Mucosa of rectum (tissue), 2 donors: ENCODE measurements at regions not wholly inside any gene's neighbourhood (a gene's known extent, or its start where the extent isn't known, plus 50 kb on each side); places are given as distances from the start of the nearest gene placed in this dataset.
A peak's percentile ranks its signal among the peaks of the same experiment; 100 is the strongest.
"Not testable (repeated sequence)": the region's sequence is repeated elsewhere in the genome, so short reads cannot be mapped to it uniquely, and the experiment has no call there.

Source experiments
- H3K27ac ChIP-seq, 2 donors: one replicate each; pipeline ENCODE4 v1.7.0; 2013; ENCODE audit warnings: inconsistent platforms in 2 of 2, low read depth in 2 of 2, low read length in 2 of 2
- H3K27me3 ChIP-seq, 2 donors: one replicate each; pipeline ENCODE4 v1.7.0; 2013; ENCODE audit warnings: low read length in 2 of 2; ENCODE audit not compliant: control insufficient read depth in 2 of 2, insufficient read depth in 2 of 2
- H3K36me3 ChIP-seq, 2 donors: one replicate each; pipeline ENCODE4 v1.7.0; 2013; ENCODE audit warnings: low read length in 2 of 2; ENCODE audit not compliant: control insufficient read depth in 2 of 2, insufficient read depth in 2 of 2
- H3K4me1 ChIP-seq, 2 donors: one replicate each; pipeline ENCODE4 v1.7.0; 2013; ENCODE audit warnings: low read length in 2 of 2, mild to moderate bottlenecking in 1 of 2; ENCODE audit not compliant: control insufficient read depth in 2 of 2, insufficient read depth in 2 of 2
- H3K4me3 ChIP-seq, 2 donors: one replicate each; pipeline ENCODE4 v1.7.0; 2013; ENCODE audit warnings: low read length in 2 of 2
- H3K9ac ChIP-seq, 2 donors: one replicate each; pipeline ENCODE4 v1.7.0; 2013; ENCODE audit warnings: low read length in 2 of 2, low read depth in 1 of 2, mild to moderate bottlenecking in 1 of 2
- H3K9me3 ChIP-seq, 2 donors: one replicate each; pipeline ENCODE4 v1.7.0; 2013; ENCODE audit warnings: low read length in 2 of 2; ENCODE audit not compliant: control insufficient read depth in 2 of 2
- donor health status: healthy.
- donor health status: Normal muscosa, but diverticular disease.

GRCh38 chr7:150044771-150045170 lies 171.0 kb downstream of the ATP6V0E2 start:
- not testable (repeated sequence) for H3K36me3 ChIP-seq, H3K4me3 ChIP-seq, H3K27me3 ChIP-seq, H3K9me3 ChIP-seq, H3K4me1 ChIP-seq, H3K9ac ChIP-seq, H3K27ac ChIP-seq

GRCh38 chr7:150045596-150045995 lies 171.8 kb downstream of the ATP6V0E2 start:
- not testable (repeated sequence) for H3K9ac ChIP-seq, H3K36me3 ChIP-seq, H3K27ac ChIP-seq, H3K9me3 ChIP-seq, H3K4me1 ChIP-seq, H3K27me3 ChIP-seq, H3K4me3 ChIP-seq

- H3K36me3 ChIP-seq, H3K4me1 ChIP-seq, H3K27me3 ChIP-seq, H3K4me3 ChIP-seq, H3K9ac ChIP-seq, H3K9me3 ChIP-seq, H3K27ac ChIP-seq: not testable (repeated sequence)
These were observed 172.8 kb downstream of the ATP6V0E2 start for GRCh38 chr7:150046290-150047194.

- H3K4me3 ChIP-seq, H3K4me1 ChIP-seq: not testable (repeated sequence)
These were observed 173.6 kb downstream of the ATP6V0E2 start for GRCh38 chr7:150047329-150047728.

GRCh38 chr7:150047772-150048171 lies 174.0 kb downstream of the ATP6V0E2 start:
- not testable (repeated sequence) for H3K27me3 ChIP-seq, H3K4me3 ChIP-seq, H3K9ac ChIP-seq, H3K27ac ChIP-seq, H3K4me1 ChIP-seq, H3K36me3 ChIP-seq, H3K9me3 ChIP-seq

More at GRCh38 chr7:150047329-150047728, 173.6 kb downstream of the ATP6V0E2 start:
- not testable (repeated sequence) for H3K27me3 ChIP-seq, H3K36me3 ChIP-seq, H3K9ac ChIP-seq, H3K9me3 ChIP-seq, H3K27ac ChIP-seq

GRCh38 chr7:150048244-150049011 lies 174.7 kb downstream of the ATP6V0E2 start:
- H3K4me1 ChIP-seq, H3K36me3 ChIP-seq, H3K9me3 ChIP-seq, H3K9ac ChIP-seq, H3K27me3 ChIP-seq, H3K27ac ChIP-seq: not testable (repeated sequence)
- H3K4me3 ChIP-seq: peak overlapping the region; percentile 13 to 23

DNA sequence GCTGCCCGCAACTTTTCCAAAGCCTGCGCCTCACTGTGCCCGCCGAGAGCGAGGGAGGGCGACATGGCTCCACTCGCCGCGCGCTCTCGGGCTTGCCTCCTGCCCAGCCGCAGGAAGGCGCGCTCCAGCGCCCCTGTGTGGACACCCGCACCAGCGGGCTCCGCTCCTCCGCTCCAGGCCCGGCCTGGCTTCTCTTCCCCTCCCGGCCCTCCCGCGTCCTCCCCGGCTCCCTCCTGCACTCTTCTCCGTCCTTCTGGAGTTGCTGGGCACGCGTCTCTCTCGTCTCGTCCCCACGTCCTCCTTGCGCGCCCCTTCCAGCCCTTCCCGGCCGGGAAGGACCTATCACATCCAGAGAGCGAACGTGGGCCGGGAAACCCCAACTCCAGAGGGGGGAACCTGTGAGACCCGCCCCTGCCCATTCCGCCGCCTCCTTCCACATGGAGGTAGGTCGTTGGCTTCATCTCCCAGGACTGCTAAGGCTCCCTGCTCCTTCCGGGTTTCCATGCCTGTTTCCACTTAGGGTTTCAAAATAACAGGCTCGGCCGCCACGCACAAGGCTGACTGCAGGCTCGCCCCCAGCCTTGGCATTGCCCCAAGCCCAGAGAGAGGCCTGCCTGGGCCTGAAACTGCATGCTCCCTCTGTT lies 175.4 kb downstream of the ATP6V0E2 start:
- H3K27ac ChIP-seq: not testable (repeated sequence)

GRCh38 chr7:150053396-150053795 lies 179.6 kb downstream of the ATP6V0E2 start:
- H3K4me1 ChIP-seq, H3K9me3 ChIP-seq, H3K4me3 ChIP-seq: not testable (repeated sequence)

More for the DNA sequence above, 175.4 kb downstream of the ATP6V0E2 start:
- H3K36me3 ChIP-seq, H3K27me3 ChIP-seq, H3K9ac ChIP-seq, H3K4me1 ChIP-seq, H3K4me3 ChIP-seq, H3K9me3 ChIP-seq: not testable (repeated sequence)

DNA sequence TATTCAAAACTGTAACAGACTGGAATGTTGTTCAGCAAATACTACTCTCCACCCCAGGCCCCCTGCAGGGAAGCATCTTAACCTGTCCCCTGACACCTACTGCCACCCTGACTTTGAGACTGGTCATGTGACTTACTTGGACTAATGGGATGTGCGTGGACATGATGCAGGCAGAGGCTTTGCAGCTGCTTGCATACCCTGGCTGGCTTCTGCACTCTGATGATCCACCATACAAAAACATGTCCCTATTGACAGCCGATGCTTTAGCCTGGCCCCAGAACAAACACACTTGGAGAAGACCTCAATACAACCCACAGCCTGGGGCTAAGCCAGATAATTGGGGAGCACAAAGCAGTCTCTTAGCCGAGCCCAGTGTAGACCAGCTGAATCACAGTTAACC lies 180.5 kb downstream of the ATP6V0E2 start:
- not testable (repeated sequence) for H3K27me3 ChIP-seq, H3K4me3 ChIP-seq, H3K9me3 ChIP-seq, H3K27ac ChIP-seq, H3K9ac ChIP-seq, H3K4me1 ChIP-seq, H3K36me3 ChIP-seq

More at GRCh38 chr7:150053396-150053795, 179.6 kb downstream of the ATP6V0E2 start:
- H3K27ac ChIP-seq, H3K27me3 ChIP-seq, H3K36me3 ChIP-seq, H3K9ac ChIP-seq: not testable (repeated sequence)
